KMS-11 (cell line): ENCODE measurements at regions not wholly inside any gene's neighbourhood (a gene's known extent, or its start where the extent isn't known, plus 50 kb on each side); places are given as distances from the start of the nearest gene placed in this dataset.

ENCODE experiments used
- H2AFZ ChIP-seq: fragments of 200-600 bp; sonication (generic); 2 replicates; pipeline ENCODE4 v1.6.1; 2016; ENCODE audit warnings: antibody characterized with exemption, mixed run types, low read depth
- H3K27ac ChIP-seq: fragments of 200-600 bp; sonication (generic); 2 replicates; pipeline ENCODE4 v1.6.1; 2016; ENCODE audit warnings: mild to moderate bottlenecking, mixed run types
- H3K27me3 ChIP-seq: fragments of 200-600 bp; sonication (generic); 2 replicates; pipeline ENCODE4 v1.6.1; 2017; ENCODE audit warnings: mild to moderate bottlenecking, low read depth, mixed run types, moderate library complexity; ENCODE audit not compliant: insufficient read depth
- H3K36me3 ChIP-seq: fragments of 200-600 bp; sonication (generic); 2 replicates; pipeline ENCODE4 v1.6.1; 2017; ENCODE audit warnings: mild to moderate bottlenecking, mixed run types; ENCODE audit not compliant: insufficient read depth
- H3K4me1 ChIP-seq: fragments of 200-600 bp; sonication (generic); 2 replicates; pipeline ENCODE4 v1.6.1; 2016; ENCODE audit warnings: mild to moderate bottlenecking, low read depth, mixed run types; ENCODE audit not compliant: poor library complexity, severe bottlenecking
- H3K4me2 ChIP-seq: fragments of 200-600 bp; sonication (generic); 2 replicates; pipeline ENCODE4 v1.7.0; 2016; ENCODE audit warnings: mild to moderate bottlenecking, mixed run types
- H3K4me3 ChIP-seq: fragments of 200-600 bp; sonication (generic); IDR thresholded peaks from 2 replicates; pipeline ENCODE4 v1.6.1; 2017; ENCODE audit warnings: low read depth, low read length, mixed read lengths; ENCODE audit not compliant: insufficient read depth
- H3K79me2 ChIP-seq: fragments of 200-600 bp; sonication (generic); 2 replicates; pipeline ENCODE4 v1.6.1; 2016; ENCODE audit warnings: low read depth, mixed run types; ENCODE audit not compliant: insufficient read depth
- H3K9ac ChIP-seq: fragments of 200-600 bp; sonication (generic); 2 replicates; pipeline ENCODE4 v1.6.1; 2016; ENCODE audit warnings: mild to moderate bottlenecking, mixed run types
- H4K20me1 ChIP-seq: fragments of 200-600 bp; sonication (generic); 2 replicates; pipeline ENCODE4 v1.6.1; 2016; ENCODE audit warnings: mild to moderate bottlenecking, mixed run types; ENCODE audit not compliant: insufficient read depth
- TF ChIP-seq, protein P1 (sequence below): fragments of 200-600 bp; sonication (generic); conservative IDR thresholded peaks from 2 replicates; pipeline ENCODE4 v1.6.1; 2017; ENCODE audit warnings: low read depth, mild to moderate bottlenecking, antibody characterized with exemption, low read length, moderate library complexity, mixed read lengths

DNA sequence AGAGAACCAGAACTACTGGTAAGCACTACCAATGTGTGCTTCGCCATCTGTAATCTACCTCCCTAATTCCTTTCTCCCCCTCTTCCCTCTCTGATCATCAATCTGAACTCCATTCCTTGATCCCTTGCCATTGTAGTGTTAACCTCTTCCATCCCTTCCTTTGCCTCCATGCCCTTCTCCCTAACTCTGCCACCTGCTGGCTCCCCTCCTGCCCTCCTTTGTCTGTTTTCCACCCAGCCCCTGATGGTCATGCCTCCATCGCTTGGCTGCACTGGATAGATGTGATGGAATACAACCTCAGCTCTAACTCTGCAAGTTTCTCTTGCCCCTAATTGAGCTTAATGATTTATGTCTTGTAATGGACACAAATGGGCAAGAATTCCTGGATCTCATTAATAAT, 108.2 kb upstream of the ASIC2 start:
- Histone ChIP-seq H3K27me3 (no peaks in the 10 kb centered on the region), H3K36me3 (no peaks in the 10 kb centered on the region), H4K20me1 (no peaks in the 10 kb centered on the region), H2AFZ (no peak overlapping the region), H3K79me2 (no peaks in the 10 kb centered on the region), H3K27ac (no peak overlapping the region), H3K4me1 (no peaks in the 10 kb centered on the region), H3K4me2 (no peak overlapping the region), H3K4me3 (no peak overlapping the region), H3K9ac (no peak overlapping the region)
- TF ChIP-seq, protein P1, sequence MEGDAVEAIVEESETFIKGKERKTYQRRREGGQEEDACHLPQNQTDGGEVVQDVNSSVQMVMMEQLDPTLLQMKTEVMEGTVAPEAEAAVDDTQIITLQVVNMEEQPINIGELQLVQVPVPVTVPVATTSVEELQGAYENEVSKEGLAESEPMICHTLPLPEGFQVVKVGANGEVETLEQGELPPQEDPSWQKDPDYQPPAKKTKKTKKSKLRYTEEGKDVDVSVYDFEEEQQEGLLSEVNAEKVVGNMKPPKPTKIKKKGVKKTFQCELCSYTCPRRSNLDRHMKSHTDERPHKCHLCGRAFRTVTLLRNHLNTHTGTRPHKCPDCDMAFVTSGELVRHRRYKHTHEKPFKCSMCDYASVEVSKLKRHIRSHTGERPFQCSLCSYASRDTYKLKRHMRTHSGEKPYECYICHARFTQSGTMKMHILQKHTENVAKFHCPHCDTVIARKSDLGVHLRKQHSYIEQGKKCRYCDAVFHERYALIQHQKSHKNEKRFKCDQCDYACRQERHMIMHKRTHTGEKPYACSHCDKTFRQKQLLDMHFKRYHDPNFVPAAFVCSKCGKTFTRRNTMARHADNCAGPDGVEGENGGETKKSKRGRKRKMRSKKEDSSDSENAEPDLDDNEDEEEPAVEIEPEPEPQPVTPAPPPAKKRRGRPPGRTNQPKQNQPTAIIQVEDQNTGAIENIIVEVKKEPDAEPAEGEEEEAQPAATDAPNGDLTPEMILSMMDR: no peak

GRCh38 chr17:33403194-33403593, 110.1 kb upstream of the ASIC2 start:
- H3K9ac ChIP-seq: no peak overlapping the region
- no peaks in the 10 kb centered on the region for H3K36me3 ChIP-seq
- H4K20me1 ChIP-seq: no peaks in the 10 kb centered on the region
- TF ChIP-seq, protein P1: no peak
- no peak overlapping the region for H3K27ac ChIP-seq
- no peak overlapping the region for H3K4me2 ChIP-seq
- H3K4me1 ChIP-seq: no peaks in the 10 kb centered on the region
- H3K4me3 ChIP-seq: no peak overlapping the region
- H2AFZ ChIP-seq: no peak overlapping the region
- H3K27me3 ChIP-seq: no peaks in the 10 kb centered on the region
- no peaks in the 10 kb centered on the region for H3K79me2 ChIP-seq

- Histone ChIP-seq H3K27ac (no peak overlapping the region), H3K4me3 (no peak overlapping the region), H3K27me3 (no peaks in the 10 kb centered on the region), H3K4me2 (no peak overlapping the region), H3K79me2 (no peaks in the 10 kb centered on the region), H2AFZ (no peak overlapping the region), H3K36me3 (no peaks in the 10 kb centered on the region), H4K20me1 (no peaks in the 10 kb centered on the region), H3K4me1 (no peaks in the 10 kb centered on the region), H3K9ac (no peak overlapping the region)
- TF ChIP-seq, protein P1: no peak
Measured at GRCh38 chr17:33404070-33404819, 111.2 kb upstream of the ASIC2 start.

DNA sequence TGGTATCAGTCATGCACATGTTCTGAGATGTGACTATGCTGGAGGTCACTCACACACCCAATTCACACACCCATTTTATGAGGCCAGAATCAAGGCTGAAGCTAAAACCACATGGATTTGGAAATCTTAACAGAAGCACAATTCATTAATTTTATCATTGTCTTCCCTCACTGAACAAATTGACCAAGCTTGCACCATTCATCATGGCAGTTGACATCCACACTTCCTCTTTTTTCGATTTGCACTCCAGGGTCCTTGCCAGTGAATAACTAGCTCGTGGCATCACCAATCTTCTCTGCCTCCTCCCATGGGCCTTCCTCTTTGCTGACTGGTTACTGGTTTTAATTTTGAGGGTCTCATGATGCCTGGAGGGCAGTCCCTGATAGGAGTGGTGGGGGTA, 123.0 kb upstream of the ASIC2 start:
- no peaks in the 10 kb centered on the region for H3K36me3 ChIP-seq
- no peak overlapping the region for H3K4me2 ChIP-seq
- no peak overlapping the region for H2AFZ ChIP-seq
- H3K79me2 ChIP-seq: no peaks in the 10 kb centered on the region
- no peak overlapping the region for H3K9ac ChIP-seq
- no peak overlapping the region for H3K4me3 ChIP-seq
- TF ChIP-seq, protein P1: no peak
- H3K27ac ChIP-seq: no peak overlapping the region
- H4K20me1 ChIP-seq: no peaks in the 10 kb centered on the region
- H3K27me3 ChIP-seq: no peaks in the 10 kb centered on the region
- no peaks in the 10 kb centered on the region for H3K4me1 ChIP-seq
